MM.1S (cell line): ENCODE measurements at regions not wholly inside any gene's neighbourhood (a gene's known extent, or its start where the extent isn't known, plus 50 kb on each side); places are given as distances from the start of the nearest gene placed in this dataset.

Experiments
- CTCF ChIP-seq: fragments of 300-600 bp; sonication (generic); IDR thresholded peaks from 2 replicates; pipeline ENCODE4 v1.5.1; 2016; ENCODE audit warnings: antibody characterized with exemption, low read length, mixed read lengths
- EZH2phosphoT487 ChIP-seq: fragments of 300-600 bp; sonication (generic); IDR thresholded peaks from 2 replicates; pipeline ENCODE4 v1.6.1; 2018; ENCODE audit warnings: antibody characterized with exemption, low read length

- no peak for TF ChIP-seq CTCF
- no peak for TF ChIP-seq EZH2phosphoT487
Measured at GRCh38 chr3:69531576-69532546, 146.0 kb upstream of the FRMD4B start.
